ENCODE measurements at regions not wholly inside any gene's neighbourhood (a gene's known extent, or its start where the extent isn't known, plus 50 kb on each side); places are given as distances from the start of the nearest gene placed in this dataset.

- peaks cover 3% of the 10 kb centered on the region for H3K9me3 ChIP-seq (ENCODE audit: low read length)
- no peaks in the 10 kb centered on the region for H3K79me2 ChIP-seq (replicated peaks; ENCODE audit: insufficient read depth, low read length)
- H3K9ac ChIP-seq (ENCODE audit: low read length) = no peak overlapping the region
- H3K27ac ChIP-seq (ENCODE audit: low read length) = no peak overlapping the region
- H4K20me1 ChIP-seq (ENCODE audit: insufficient read depth) = no peaks in the 10 kb centered on the region
- no peak overlapping the region for H3K4me3 ChIP-seq (ENCODE audit: low read length)
- TF ChIP-seq POLR2AphosphoS5 (IDR thresholded peaks at IDR 0.05) = no peak
- no peak for TF ChIP-seq TAF1 (IDR thresholded peaks at IDR 0.05; ENCODE audit: low read depth)
- TF ChIP-seq CTCF (IDR thresholded peaks at IDR 0.05; ENCODE audit: poor library complexity, severe bottlenecking) = no peak
- no peak for TF ChIP-seq EZH2 (IDR thresholded peaks at IDR 0.05; ENCODE audit: borderline replicate concordance, insufficient read depth, low read length, poor library complexity, severe bottlenecking)
- TF ChIP-seq RAD21 (conservative IDR thresholded peaks at IDR 0.05) = no peak
- TF ChIP-seq SMC3 (conservative IDR thresholded peaks at IDR 0.05; ENCODE audit: poor library complexity) = no peak
- no peak for TF ChIP-seq MXI1 (conservative IDR thresholded peaks at IDR 0.05; ENCODE audit: poor library complexity, severe bottlenecking)
- no peak for TF ChIP-seq REST (IDR thresholded peaks at IDR 0.05; ENCODE audit: borderline replicate concordance)
- no peak for TF ChIP-seq EP300 (conservative IDR thresholded peaks at IDR 0.05; ENCODE audit: poor library complexity, severe bottlenecking)
- no peak overlapping the region for H3K4me2 ChIP-seq (ENCODE audit: low read length)
- H3K27me3 ChIP-seq (ENCODE audit: insufficient read depth, low read depth, low read length) = no peaks in the 10 kb centered on the region
- no peak overlapping the region for H2AFZ ChIP-seq (ENCODE audit: low read depth, low read length)
- no peaks in the 10 kb centered on the region for H3K36me3 ChIP-seq (ENCODE audit: insufficient read depth, low read length)
- no peaks in the 10 kb centered on the region for H3F3A ChIP-seq (ENCODE audit: insufficient read depth, low read length, poor library complexity, severe bottlenecking)
- no peaks in the 10 kb centered on the region for H3K9me2 ChIP-seq (ENCODE audit: insufficient read depth, low read length)
These were observed 470.5 kb upstream of the JAG1 start for GRCh38 chr20:11144114-11144950.

- Histone ChIP-seq H3K79me2 (replicated peaks; ENCODE audit: insufficient read depth, low read length) (no peaks in the 10 kb centered on the region), H3K9me3 (ENCODE audit: low read length) (peaks cover 3% of the 10 kb centered on the region)
These were observed 471.8 kb upstream of the JAG1 start for GRCh38 chr20:11145616-11146015.

More at GRCh38 chr20:11145616-11146015, 471.8 kb upstream of the JAG1 start:
- Histone ChIP-seq H2AFZ (ENCODE audit: low read depth, low read length) (no peak overlapping the region), H3K4me3 (ENCODE audit: low read length) (no peak overlapping the region), H4K20me1 (ENCODE audit: insufficient read depth) (no peaks in the 10 kb centered on the region), H3K9me2 (ENCODE audit: insufficient read depth, low read length) (no peaks in the 10 kb centered on the region), H3K9ac (ENCODE audit: low read length) (no peak overlapping the region), H3F3A (ENCODE audit: insufficient read depth, low read length, poor library complexity, severe bottlenecking) (no peaks in the 10 kb centered on the region), H3K4me2 (ENCODE audit: low read length) (no peak overlapping the region), H3K36me3 (ENCODE audit: insufficient read depth, low read length) (no peaks in the 10 kb centered on the region), H3K27ac (ENCODE audit: low read length) (no peak overlapping the region), H3K27me3 (ENCODE audit: insufficient read depth, low read depth, low read length) (no peaks in the 10 kb centered on the region)
- no peak for TF ChIP-seq POLR2AphosphoS5 (IDR thresholded peaks at IDR 0.05)

All from neural cell (in vitro differentiated cells).